ENCODE measurements at regions not wholly inside any gene's neighbourhood (a gene's known extent, or its start where the extent isn't known, plus 50 kb on each side); places are given as distances from the start of the nearest gene placed in this dataset.

- no peak for DNase-seq (ENCODE audit: low read depth)
Measured at GRCh38 chr9:71183251-71183650, 61.8 kb upstream of the TRPM3 start.

- no peak for DNase-seq (ENCODE audit: low read depth)
Measured at GRCh38 chr9:71179183-71179582, 57.8 kb upstream of the TRPM3 start.

GRCh38 chr9:71177901-71178300 is 56.5 kb upstream of the TRPM3 start:
- DNase-seq (ENCODE audit: low read depth), result no peak

GRCh38 chr9:71171517-71171916 is 50.1 kb upstream of the TRPM3 start:
- no peak for DNase-seq (ENCODE audit: low read depth)

All from EH (cell line).